ENCODE measurements at regions not wholly inside any gene's neighbourhood (a gene's known extent, or its start where the extent isn't known, plus 50 kb on each side); places are given as distances from the start of the nearest gene placed in this dataset.

- TF ChIP-seq EZH2 (IDR thresholded peaks at IDR 0.05; ENCODE audit: low read depth) (no peak), CTCF (conservative IDR thresholded peaks at IDR 0.05) (no peak)
Measured at GRCh38 chr1:109849655-109850054, 61.0 kb upstream of the CSF1 start.

Measured in PC-9 (cell line).